Mesenchymal stem cell (in vitro differentiated cells and primary cell): ENCODE measurements at regions not wholly inside any gene's neighbourhood (a gene's known extent, or its start where the extent isn't known, plus 50 kb on each side); places are given as distances from the start of the nearest gene placed in this dataset.

Experiments used
- DNase-seq: peaks from one replicate; pipeline ENCODE4 v3.0.0-alpha.2; 2013
- H2AFZ ChIP-seq: one replicate; pipeline ENCODE4 v1.6.1; 2013; ENCODE audit warnings: low read depth, mild to moderate bottlenecking, control low read depth, inconsistent platforms, low read length, moderate library complexity
- H2AK5ac ChIP-seq: 2 replicates; pipeline ENCODE4 v1.6.1; 2013; ENCODE audit warnings: low read length, moderate library complexity, mild to moderate bottlenecking, inconsistent platforms; ENCODE audit not compliant: severe bottlenecking
- H2BK120ac ChIP-seq: one replicate; pipeline ENCODE4 v1.6.1; 2013; ENCODE audit warnings: low read depth, mild to moderate bottlenecking, inconsistent platforms, low read length, moderate library complexity
- H2BK12ac ChIP-seq, 2 experiments: one replicate each; pipeline ENCODE4 v1.6.1; 2013; ENCODE audit warnings: inconsistent platforms in 2 of 2, low read length in 2 of 2, mild to moderate bottlenecking in 2 of 2, moderate library complexity in 2 of 2, control low read depth in 1 of 2
- H2BK15ac ChIP-seq: one replicate; pipeline ENCODE4 v1.6.1; 2013; ENCODE audit warnings: mild to moderate bottlenecking, low read depth, inconsistent platforms; ENCODE audit not compliant: poor library complexity, severe bottlenecking
- H2BK5ac ChIP-seq: 2 replicates; pipeline ENCODE4 v1.6.1; 2013; ENCODE audit warnings: low read depth, mild to moderate bottlenecking, low read length, control low read depth, inconsistent platforms; ENCODE audit not compliant: poor library complexity, severe bottlenecking
- H3K14ac ChIP-seq, 2 experiments: one replicate each; pipeline ENCODE4 v1.6.1; 2013; ENCODE audit warnings: inconsistent platforms in 2 of 2, low read length in 2 of 2, control low read depth in 1 of 2, mild to moderate bottlenecking in 1 of 2, moderate library complexity in 1 of 2
- H3K18ac ChIP-seq, 2 experiments: one replicate each; pipeline ENCODE4 v1.6.1; 2013; ENCODE audit warnings: inconsistent platforms in 2 of 2, low read length in 2 of 2, control low read depth in 1 of 2, low read depth in 1 of 2, mild to moderate bottlenecking in 1 of 2
- H3K23ac ChIP-seq, 2 experiments: one replicate each; pipeline ENCODE4 v1.6.1; 2013; ENCODE audit warnings: inconsistent platforms in 2 of 2, low read length in 2 of 2, mild to moderate bottlenecking in 2 of 2, moderate library complexity in 2 of 2, control low read depth in 1 of 2
- H3K27ac ChIP-seq: 2 replicates; pipeline ENCODE4 v1.5.1; 2013; ENCODE audit warnings: mild to moderate bottlenecking, moderate library complexity, low read length, control low read depth, inconsistent platforms; ENCODE audit not compliant: poor library complexity, severe bottlenecking
- H3K27me3 ChIP-seq, 2 experiments: 2 replicates each; pipeline versions ENCODE4 v1.6.1 to v1.7.0; 2013; ENCODE audit warnings: low read length in 2 of 2, mild to moderate bottlenecking in 2 of 2, moderate library complexity in 2 of 2, control low read depth in 1 of 2, inconsistent platforms in 1 of 2; ENCODE audit not compliant: control insufficient read depth in 1 of 2, insufficient read depth in 1 of 2
- H3K36me3 ChIP-seq, 2 experiments: 2 replicates each; pipeline versions ENCODE4 v1.6.1 to v1.7.0; 2013; ENCODE audit warnings: low read length in 2 of 2, control low read depth in 1 of 2, inconsistent platforms in 1 of 2, low read depth in 1 of 2, mild to moderate bottlenecking in 1 of 2; ENCODE audit not compliant: insufficient read depth in 2 of 2, control insufficient read depth in 1 of 2
- H3K4ac ChIP-seq, 2 experiments: one replicate each; pipeline ENCODE4 v1.6.1; 2013; ENCODE audit warnings: inconsistent platforms in 2 of 2, low read length in 2 of 2, mild to moderate bottlenecking in 2 of 2, moderate library complexity in 2 of 2, control low read depth in 1 of 2, low read depth in 1 of 2
- H3K4me1 ChIP-seq: 2 replicates; pipeline ENCODE4 v1.6.1; 2013; ENCODE audit warnings: low read depth, low read length, control low read depth; ENCODE audit not compliant: control insufficient read depth, insufficient read depth
- H3K4me2 ChIP-seq: 2 replicates; pipeline ENCODE4 v1.6.1; 2013; ENCODE audit warnings: low read length, mild to moderate bottlenecking, inconsistent platforms; ENCODE audit not compliant: poor library complexity, severe bottlenecking
- H3K4me3 ChIP-seq, 2 experiments: 2 replicates each; pipeline versions ENCODE4 v1.5.1 to v1.7.0; 2013; ENCODE audit warnings: low read length in 2 of 2, mild to moderate bottlenecking in 2 of 2, control low read depth in 1 of 2, low read depth in 1 of 2; ENCODE audit not compliant: insufficient read depth in 1 of 2
- H3K79me1 ChIP-seq: replicated peaks from 2 replicates; pipeline ENCODE4 v1.6.1; 2013; ENCODE audit warnings: mild to moderate bottlenecking, control low read depth, low read length, inconsistent platforms; ENCODE audit not compliant: poor library complexity, severe bottlenecking
- H3K9ac ChIP-seq: 2 replicates; pipeline ENCODE4 v1.7.0; 2013; ENCODE audit warnings: mild to moderate bottlenecking, low read length, moderate library complexity
- H3K9me3 ChIP-seq: 2 replicates; pipeline ENCODE4 v1.7.0; 2013; ENCODE audit warnings: mild to moderate bottlenecking, low read length; ENCODE audit not compliant: control insufficient read depth
- H4K8ac ChIP-seq: one replicate; pipeline ENCODE4 v1.6.1; 2013; ENCODE audit warnings: inconsistent platforms, mild to moderate bottlenecking, low read length, moderate library complexity
- H4K91ac ChIP-seq: one replicate; pipeline ENCODE4 v1.6.1; 2013; ENCODE audit warnings: mild to moderate bottlenecking, low read length, inconsistent platforms
- WGBS: methylation state at CpG from one replicate; pipeline ENCODE4 v1.1.7; 2013; ENCODE audit warnings: mixed read lengths; 5-methylcytosine and 5-hydroxymethylcytosine counted together

GRCh38 chr2:191614759-191615158 is 63.2 kb upstream of the NABP1 start:
- Histone ChIP-seq H4K8ac (no peak overlapping the region), H3K4me1 (no peaks in the 10 kb centered on the region), H3K4me2 (no peak overlapping the region), H3K9ac (no peak overlapping the region), H3K79me1 (no peaks in the 10 kb centered on the region), H3K27ac (no peak overlapping the region), H3K9me3 (no peaks in the 10 kb centered on the region), H2BK15ac (no peak overlapping the region), H4K91ac (no peak overlapping the region), H2BK120ac (no peak overlapping the region), H2BK12ac (no peak overlapping the region), H2AK5ac (no peak overlapping the region), H3K14ac (no peak overlapping the region), H3K36me3 (no peaks in the 10 kb centered on the region), H2BK5ac (no peak overlapping the region), H3K4ac (no peak overlapping the region), H3K27me3 (no peaks in the 10 kb centered on the region), H2AFZ (no peak overlapping the region), H3K18ac (no peak overlapping the region), H3K23ac (no peak overlapping the region), H3K4me3 (no peak overlapping the region)
- 95% methylated on average over 3 of the region's 3 CpGs for WGBS
- DNase-seq: no peak

GRCh38 chr2:191615596-191615995 is 62.3 kb upstream of the NABP1 start:
- H3K79me1 ChIP-seq: no peaks in the 10 kb centered on the region
- no peak overlapping the region for H3K14ac ChIP-seq
- H3K27ac ChIP-seq: no peak overlapping the region
- no peak overlapping the region for H3K18ac ChIP-seq
- H2AK5ac ChIP-seq: no peak overlapping the region
- H3K4me1 ChIP-seq: no peaks in the 10 kb centered on the region
- H3K27me3 ChIP-seq: no peaks in the 10 kb centered on the region
- H2BK15ac ChIP-seq: no peak overlapping the region
- H4K91ac ChIP-seq: no peak overlapping the region
- no peaks in the 10 kb centered on the region for H3K9me3 ChIP-seq
- H3K4me2 ChIP-seq: no peak overlapping the region
- no peak overlapping the region for H2BK120ac ChIP-seq
- no peak overlapping the region for H3K4ac ChIP-seq
- H2BK5ac ChIP-seq: no peak overlapping the region
- H2BK12ac ChIP-seq: no peak overlapping the region
- H2AFZ ChIP-seq: no peak overlapping the region
- DNase-seq: no peak
- 100% methylated on average over 1 of the region's 3 CpGs for WGBS
- H3K4me3 ChIP-seq: no peak overlapping the region
- no peak overlapping the region for H3K9ac ChIP-seq
- H4K8ac ChIP-seq: no peak overlapping the region
- H3K36me3 ChIP-seq: no peaks in the 10 kb centered on the region
- no peak overlapping the region for H3K23ac ChIP-seq

- H2AFZ ChIP-seq: no peak overlapping the region
- no peaks in the 10 kb centered on the region for H3K79me1 ChIP-seq
- no peak overlapping the region for H3K9ac ChIP-seq
- H3K14ac ChIP-seq: no peak overlapping the region
- H3K4ac ChIP-seq: no peak overlapping the region
- H2BK120ac ChIP-seq: no peak overlapping the region
- no peak overlapping the region for H3K4me3 ChIP-seq
- H2BK5ac ChIP-seq: no peak overlapping the region
- H3K27ac ChIP-seq: no peak overlapping the region
- H4K91ac ChIP-seq: no peak overlapping the region
- no peak overlapping the region for H3K18ac ChIP-seq
- no peak overlapping the region for H4K8ac ChIP-seq
- no peak overlapping the region for H2BK15ac ChIP-seq
- DNase-seq: no peak
- H3K23ac ChIP-seq: no peak overlapping the region
- H2AK5ac ChIP-seq: no peak overlapping the region
- H2BK12ac ChIP-seq: no peak overlapping the region
- H3K4me1 ChIP-seq: no peaks in the 10 kb centered on the region
- H3K9me3 ChIP-seq: no peaks in the 10 kb centered on the region
- no peak overlapping the region for H3K4me2 ChIP-seq
- no peaks in the 10 kb centered on the region for H3K27me3 ChIP-seq
- 84% methylated on average over 3 of the region's 4 CpGs for WGBS
- H3K36me3 ChIP-seq: no peaks in the 10 kb centered on the region
Observed at GRCh38 chr2:191617575-191617974, 60.4 kb upstream of the NABP1 start.

- H3K14ac ChIP-seq: no peak overlapping the region
- H4K91ac ChIP-seq: no peak overlapping the region
- peak overlapping the region; percentile 99 for H2AK5ac ChIP-seq
- H3K27ac ChIP-seq: no peak overlapping the region
- no peak overlapping the region for H3K9ac ChIP-seq
- H3K4me3 ChIP-seq: no peak overlapping the region
- H3K4me2 ChIP-seq: no peak overlapping the region
- no peaks in the 10 kb centered on the region for H3K36me3 ChIP-seq
- H2BK120ac ChIP-seq: no peak overlapping the region
- no peak overlapping the region for H4K8ac ChIP-seq
- no peak overlapping the region for H3K4ac ChIP-seq
- DNase-seq: no peak
- H2AFZ ChIP-seq: no peak overlapping the region
- H3K9me3 ChIP-seq: no peaks in the 10 kb centered on the region
- H2BK15ac ChIP-seq: no peak overlapping the region
- H3K79me1 ChIP-seq: no peaks in the 10 kb centered on the region
- no peaks in the 10 kb centered on the region for H3K4me1 ChIP-seq
- H2BK5ac ChIP-seq: no peak overlapping the region
- H2BK12ac ChIP-seq: no peak overlapping the region
- no peaks in the 10 kb centered on the region for H3K27me3 ChIP-seq
- no peak overlapping the region for H3K23ac ChIP-seq
- no peak overlapping the region for H3K18ac ChIP-seq
- 89% methylated on average over 3 of the region's 3 CpGs for WGBS
Observed at GRCh38 chr2:191618046-191618780, 59.7 kb upstream of the NABP1 start.
